ENCODE measurements at regions not wholly inside any gene's neighbourhood (a gene's known extent, or its start where the extent isn't known, plus 50 kb on each side); places are given as distances from the start of the nearest gene placed in this dataset.

DNA sequence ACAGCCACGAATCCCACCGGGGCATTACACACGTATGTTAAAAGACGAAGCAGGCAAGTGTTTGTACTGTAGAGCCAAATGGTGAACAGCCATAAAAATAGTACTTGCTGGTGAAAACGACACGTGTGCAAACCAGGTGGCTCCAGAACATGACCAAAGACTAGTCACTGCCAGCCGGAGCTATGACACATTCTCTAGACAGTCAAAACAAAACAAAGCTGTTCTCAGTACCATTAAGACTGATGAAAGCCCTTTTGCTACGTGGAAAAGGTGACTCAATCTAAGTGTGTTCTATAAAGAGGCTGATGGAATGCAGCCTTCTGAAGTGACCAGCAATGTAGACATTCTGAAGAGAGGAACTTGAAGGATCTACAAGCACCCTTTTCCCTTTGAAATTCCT, 367.7 kb upstream of the NETO1 start:
- ChIA-PET POLR2A (interaction anchor here (1.3 kb wide), 1 partner anchor 32 kb away, joined by 3 read pairs; no protein-coding TSS in a partner anchor), CTCF (interaction anchor here (1.1 kb wide), 1 partner anchor 100 kb away, joined by 3 read pairs; no protein-coding TSS in a partner anchor)
- intact Hi-C loops (cut with micrococcal nuclease), result no loop called here
- no peak for TF ChIP-seq CTCF (IDR thresholded peaks at IDR 0.05; ENCODE audit: unreplicated experiment)
- H3K27ac Mint-ChIP-seq (ENCODE audit: low read depth, unreplicated experiment), result peak overlapping the region; percentile 96
- DNase-seq (ENCODE audit: unreplicated experiment), result peak; percentile 87
- H3K9me3 Mint-ChIP-seq (ENCODE audit: unreplicated experiment), result peaks cover 9% of the 10 kb centered on the region
- no peaks in the 10 kb centered on the region for H3K27me3 Mint-ChIP-seq (ENCODE audit: insufficient read depth, unreplicated experiment)
- no peaks in the 10 kb centered on the region for H3K36me3 Mint-ChIP-seq (ENCODE audit: insufficient read depth, unreplicated experiment)
- no TSS peak for BruUV-seq (replicated peaks)
- peaks cover 12% of the 10 kb centered on the region for H3K4me1 Mint-ChIP-seq (ENCODE audit: insufficient read depth, unreplicated experiment)
- H3K4me3 Mint-ChIP-seq (ENCODE audit: unreplicated experiment), result no peak overlapping the region

- Mint-ChIP-seq H3K27ac (ENCODE audit: low read depth, unreplicated experiment) (no peak overlapping the region), H3K4me3 (ENCODE audit: unreplicated experiment) (no peak overlapping the region), H3K4me1 (ENCODE audit: insufficient read depth, unreplicated experiment) (peaks cover 12% of the 10 kb centered on the region), H3K27me3 (ENCODE audit: insufficient read depth, unreplicated experiment) (no peaks in the 10 kb centered on the region), H3K36me3 (ENCODE audit: insufficient read depth, unreplicated experiment) (no peaks in the 10 kb centered on the region), H3K9me3 (ENCODE audit: unreplicated experiment) (peaks cover 5% of the 10 kb centered on the region)
- BruUV-seq (replicated peaks), result no TSS peak
- POLR2A ChIA-PET, result no interaction called here
- no peak for TF ChIP-seq CTCF (IDR thresholded peaks at IDR 0.05; ENCODE audit: unreplicated experiment)
- CTCF ChIA-PET, result no interaction called here
- no peak for DNase-seq (ENCODE audit: unreplicated experiment)
- intact Hi-C loops (cut with micrococcal nuclease), result no loop called here
These were observed 365.1 kb upstream of the NETO1 start for GRCh38 chr18:73232933-73233332.

DNA sequence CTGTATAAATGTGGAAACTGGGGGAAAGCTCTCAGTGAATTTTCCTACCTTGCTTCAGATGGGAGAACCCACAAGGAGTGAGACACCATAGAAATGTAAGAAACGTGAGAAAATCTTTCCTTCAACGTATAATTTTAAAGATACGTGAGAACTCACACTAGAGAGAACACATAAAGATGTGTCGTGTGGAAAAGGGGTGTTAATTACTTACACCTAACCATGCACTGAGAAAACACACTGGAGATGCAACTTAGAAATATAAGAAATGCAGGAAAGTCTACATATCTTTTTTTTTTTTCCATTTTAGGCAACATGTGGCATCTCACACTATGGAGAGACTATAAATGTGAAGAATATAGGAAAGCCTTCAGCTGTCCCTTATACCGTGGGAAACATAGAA, 352.9 kb upstream of the NETO1 start:
- TF ChIP-seq CTCF (IDR thresholded peaks at IDR 0.05; ENCODE audit: unreplicated experiment), result no peak
- no TSS peak for BruUV-seq (replicated peaks)
- ChIA-PET POLR2A (interaction anchor here (0.6 kb wide), 1 partner anchor 16 kb away, joined by 3 read pairs; no protein-coding TSS in a partner anchor), CTCF (interaction anchor here (0.7 kb wide), 1 partner anchor 66 kb away, joined by 3 read pairs; no protein-coding TSS in a partner anchor)
- H3K4me1 Mint-ChIP-seq (ENCODE audit: insufficient read depth, unreplicated experiment), result no peaks in the 10 kb centered on the region
- H3K4me3 Mint-ChIP-seq (ENCODE audit: unreplicated experiment), result no peak overlapping the region
- no peak for DNase-seq (ENCODE audit: unreplicated experiment)
- intact Hi-C loops (cut with micrococcal nuclease), result no loop called here
- H3K36me3 Mint-ChIP-seq (ENCODE audit: insufficient read depth, unreplicated experiment), result no peaks in the 10 kb centered on the region
- H3K9me3 Mint-ChIP-seq (ENCODE audit: unreplicated experiment), result peaks cover 22% of the 10 kb centered on the region
- no peaks in the 10 kb centered on the region for H3K27me3 Mint-ChIP-seq (ENCODE audit: insufficient read depth, unreplicated experiment)
- H3K27ac Mint-ChIP-seq (ENCODE audit: low read depth, unreplicated experiment), result no peak overlapping the region

- intact Hi-C loops (cut with micrococcal nuclease), result no loop called here
- no peaks in the 10 kb centered on the region for H3K27me3 Mint-ChIP-seq (ENCODE audit: insufficient read depth, unreplicated experiment)
- H3K4me1 Mint-ChIP-seq (ENCODE audit: insufficient read depth, unreplicated experiment), result no peaks in the 10 kb centered on the region
- H3K9me3 Mint-ChIP-seq (ENCODE audit: unreplicated experiment), result peaks cover 32% of the 10 kb centered on the region
- BruUV-seq (replicated peaks), result no TSS peak
- no peak overlapping the region for H3K4me3 Mint-ChIP-seq (ENCODE audit: unreplicated experiment)
- no peak for DNase-seq (ENCODE audit: unreplicated experiment)
- ChIA-PET POLR2A (no interaction called here), CTCF (no interaction called here)
- no peak overlapping the region for H3K27ac Mint-ChIP-seq (ENCODE audit: low read depth, unreplicated experiment)
- TF ChIP-seq CTCF (IDR thresholded peaks at IDR 0.05; ENCODE audit: unreplicated experiment), result no peak
- no peaks in the 10 kb centered on the region for H3K36me3 Mint-ChIP-seq (ENCODE audit: insufficient read depth, unreplicated experiment)
These were observed 350.5 kb upstream of the NETO1 start for GRCh38 chr18:73218293-73218692.

Measured in MCF 10A (cell line).